ENCODE measurements at regions not wholly inside any gene's neighbourhood (a gene's known extent, or its start where the extent isn't known, plus 50 kb on each side); places are given as distances from the start of the nearest gene placed in this dataset.

DNA sequence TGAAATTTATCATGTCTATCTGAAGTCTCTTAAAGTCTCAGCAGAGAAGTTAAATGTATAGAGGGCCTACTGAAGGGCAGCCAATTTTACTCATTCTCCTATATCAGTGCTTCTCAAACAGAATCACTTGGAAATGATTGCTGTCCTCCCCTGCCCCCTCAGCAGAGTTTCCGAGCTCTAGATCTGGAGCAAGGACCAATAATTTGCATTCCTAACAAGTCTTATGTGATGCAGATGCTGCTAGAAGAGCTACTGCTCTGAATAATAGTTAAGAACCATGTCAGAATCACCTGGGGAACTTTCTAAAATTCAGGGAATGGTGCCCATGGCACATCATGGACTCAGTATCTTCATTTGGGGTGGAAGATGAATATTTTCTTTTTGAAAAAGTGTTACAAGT lies 105.6 kb upstream of the EPHA4 start:
- no peaks in the 10 kb centered on the region for H3K36me3 Mint-ChIP-seq (ENCODE audit: low read depth)
- no peak for DNase-seq (ENCODE audit: low spot score)
- no peaks in the 10 kb centered on the region for H3K9me3 Mint-ChIP-seq (ENCODE audit: low read depth)
- H3K27ac Mint-ChIP-seq (ENCODE audit: unreplicated experiment), result no peak overlapping the region
- peaks cover 4% of the 10 kb centered on the region for H3K27me3 Mint-ChIP-seq (ENCODE audit: low read depth)
- no peaks in the 10 kb centered on the region for H3K4me1 Mint-ChIP-seq (ENCODE audit: low read depth)
- TF ChIP-seq, protein P1, sequence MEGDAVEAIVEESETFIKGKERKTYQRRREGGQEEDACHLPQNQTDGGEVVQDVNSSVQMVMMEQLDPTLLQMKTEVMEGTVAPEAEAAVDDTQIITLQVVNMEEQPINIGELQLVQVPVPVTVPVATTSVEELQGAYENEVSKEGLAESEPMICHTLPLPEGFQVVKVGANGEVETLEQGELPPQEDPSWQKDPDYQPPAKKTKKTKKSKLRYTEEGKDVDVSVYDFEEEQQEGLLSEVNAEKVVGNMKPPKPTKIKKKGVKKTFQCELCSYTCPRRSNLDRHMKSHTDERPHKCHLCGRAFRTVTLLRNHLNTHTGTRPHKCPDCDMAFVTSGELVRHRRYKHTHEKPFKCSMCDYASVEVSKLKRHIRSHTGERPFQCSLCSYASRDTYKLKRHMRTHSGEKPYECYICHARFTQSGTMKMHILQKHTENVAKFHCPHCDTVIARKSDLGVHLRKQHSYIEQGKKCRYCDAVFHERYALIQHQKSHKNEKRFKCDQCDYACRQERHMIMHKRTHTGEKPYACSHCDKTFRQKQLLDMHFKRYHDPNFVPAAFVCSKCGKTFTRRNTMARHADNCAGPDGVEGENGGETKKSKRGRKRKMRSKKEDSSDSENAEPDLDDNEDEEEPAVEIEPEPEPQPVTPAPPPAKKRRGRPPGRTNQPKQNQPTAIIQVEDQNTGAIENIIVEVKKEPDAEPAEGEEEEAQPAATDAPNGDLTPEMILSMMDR (IDR thresholded peaks at IDR 0.05), result no peak
- H3K4me3 Mint-ChIP-seq (ENCODE audit: unreplicated experiment), result no peak overlapping the region

DNA sequence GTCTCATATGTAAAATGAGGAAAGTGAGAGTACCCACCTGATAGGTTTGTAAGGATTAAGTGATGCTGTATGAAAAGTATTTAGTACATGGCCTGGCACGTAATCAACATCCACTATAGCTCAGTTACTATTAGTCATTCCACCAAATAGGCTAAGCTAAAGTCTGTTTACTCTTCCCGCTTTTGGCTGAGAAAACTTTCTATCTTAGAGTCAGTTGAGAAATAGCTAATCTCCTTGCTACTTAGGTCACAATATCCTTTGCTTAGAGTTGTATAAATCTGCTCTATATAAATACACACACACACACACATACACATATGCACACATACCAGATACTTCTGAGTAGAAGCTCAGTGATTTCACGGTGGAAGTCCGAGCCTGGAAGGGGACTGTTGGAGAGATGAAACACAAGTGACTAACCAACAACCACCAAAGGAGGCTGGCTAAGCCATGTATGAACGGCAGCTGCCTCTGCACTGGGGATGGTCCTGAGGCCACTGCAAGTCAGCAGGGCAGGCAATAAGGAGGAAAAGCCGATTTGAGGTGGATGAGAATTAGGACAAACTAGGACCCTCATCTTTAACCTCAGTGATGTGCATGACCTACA lies 104.6 kb upstream of the EPHA4 start:
- Mint-ChIP-seq H3K36me3 (ENCODE audit: low read depth) (no peaks in the 10 kb centered on the region), H3K27me3 (ENCODE audit: low read depth) (peaks cover 4% of the 10 kb centered on the region), H3K4me1 (ENCODE audit: low read depth) (no peaks in the 10 kb centered on the region), H3K9me3 (ENCODE audit: low read depth) (no peaks in the 10 kb centered on the region), H3K4me3 (ENCODE audit: unreplicated experiment) (no peak overlapping the region), H3K27ac (ENCODE audit: unreplicated experiment) (no peak overlapping the region)
- no peak for DNase-seq (ENCODE audit: low spot score)
- TF ChIP-seq, protein P1 (IDR thresholded peaks at IDR 0.05), result no peak

DNA sequence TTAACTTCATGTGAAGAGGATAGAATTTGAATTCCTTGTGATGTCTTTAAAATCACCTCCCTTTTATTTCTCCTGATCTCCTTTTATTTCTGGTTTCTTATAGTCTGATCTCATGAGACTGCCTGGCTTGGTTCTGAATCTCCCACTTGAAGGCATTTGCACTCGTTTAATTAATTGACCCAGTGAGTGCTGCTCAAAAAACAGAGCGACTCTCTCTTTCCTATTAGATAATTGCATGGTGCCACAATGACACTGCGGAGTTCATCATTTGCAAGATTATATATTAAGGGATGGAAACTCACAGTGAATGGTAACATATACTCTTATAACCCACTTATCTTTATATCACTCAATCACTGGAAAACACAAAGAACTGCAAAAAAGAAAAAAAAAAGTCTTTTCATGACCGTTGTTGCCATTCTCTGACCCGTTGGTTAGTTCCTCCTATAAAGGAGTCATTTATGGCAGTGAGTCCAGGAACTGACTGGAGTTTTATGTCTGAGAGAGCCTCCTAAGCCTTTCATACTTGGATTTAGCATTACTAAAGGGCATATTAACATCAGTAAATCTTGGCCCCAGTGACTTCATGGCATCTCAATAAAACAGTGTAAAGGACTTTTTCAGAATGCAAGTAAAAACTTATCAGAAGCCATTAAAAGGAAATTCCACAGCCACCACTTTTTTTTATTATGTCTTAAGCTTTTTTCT lies 103.3 kb upstream of the EPHA4 start:
- Mint-ChIP-seq H3K9me3 (ENCODE audit: low read depth) (no peaks in the 10 kb centered on the region), H3K4me3 (ENCODE audit: unreplicated experiment) (no peak overlapping the region), H3K4me1 (ENCODE audit: low read depth) (peaks cover 7% of the 10 kb centered on the region), H3K36me3 (ENCODE audit: low read depth) (no peaks in the 10 kb centered on the region), H3K27me3 (ENCODE audit: low read depth) (peaks cover 4% of the 10 kb centered on the region), H3K27ac (ENCODE audit: unreplicated experiment) (no peak overlapping the region)
- DNase-seq (ENCODE audit: low spot score), result no peak
- TF ChIP-seq, protein P1 (IDR thresholded peaks at IDR 0.05), result no peak

DNA sequence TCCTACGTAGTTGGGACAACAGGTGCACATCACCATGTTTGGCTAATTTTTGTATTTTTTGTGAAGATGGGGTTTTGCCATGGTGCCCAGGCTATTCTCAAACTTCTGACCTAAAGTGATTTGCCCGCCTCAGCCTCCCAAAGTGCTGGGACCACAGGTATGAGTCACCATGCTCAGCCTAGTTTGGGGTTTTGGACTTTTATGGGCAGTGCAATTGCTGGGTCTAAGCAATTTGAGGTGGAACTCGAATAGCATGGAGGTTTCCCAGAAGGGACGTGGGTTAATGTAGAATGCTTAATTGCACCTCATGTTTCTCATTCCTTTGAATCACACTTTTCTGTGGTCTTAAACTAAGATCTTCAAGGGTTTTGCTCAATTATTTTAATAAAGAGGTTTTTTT lies 102.3 kb upstream of the EPHA4 start:
- Mint-ChIP-seq H3K36me3 (ENCODE audit: low read depth) (no peaks in the 10 kb centered on the region), H3K4me1 (ENCODE audit: low read depth) (peaks cover 7% of the 10 kb centered on the region), H3K9me3 (ENCODE audit: low read depth) (no peaks in the 10 kb centered on the region), H3K27me3 (ENCODE audit: low read depth) (peaks cover 4% of the 10 kb centered on the region), H3K4me3 (ENCODE audit: unreplicated experiment) (no peak overlapping the region), H3K27ac (ENCODE audit: unreplicated experiment) (no peak overlapping the region)
- DNase-seq (ENCODE audit: low spot score), result no peak
- TF ChIP-seq, protein P1 (IDR thresholded peaks at IDR 0.05), result no peak

DNA sequence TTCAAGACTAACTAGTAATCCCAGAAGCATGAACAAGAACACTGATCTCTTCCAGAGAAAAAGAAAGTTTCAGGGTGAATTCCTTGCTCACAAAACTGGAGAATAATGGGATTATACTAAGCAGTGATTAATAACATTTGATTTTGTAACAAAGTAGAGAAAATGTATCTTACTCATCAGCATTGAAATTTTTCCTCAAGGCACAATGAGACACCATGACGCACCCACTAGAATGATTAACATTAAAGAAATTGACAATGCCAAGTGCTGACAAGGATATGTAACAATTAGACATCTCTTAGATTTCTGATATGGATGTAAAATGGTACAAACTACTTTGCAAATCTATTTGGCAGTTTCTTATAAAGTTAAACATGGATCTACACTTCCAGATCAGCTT lies 101.1 kb upstream of the EPHA4 start:
- DNase-seq (ENCODE audit: low spot score), result no peak
- TF ChIP-seq, protein P1 (IDR thresholded peaks at IDR 0.05), result no peak
- H3K27ac Mint-ChIP-seq (ENCODE audit: unreplicated experiment), result no peak overlapping the region
- no peak overlapping the region for H3K4me3 Mint-ChIP-seq (ENCODE audit: unreplicated experiment)
- H3K27me3 Mint-ChIP-seq (ENCODE audit: low read depth), result peaks cover 4% of the 10 kb centered on the region
- H3K4me1 Mint-ChIP-seq (ENCODE audit: low read depth), result peaks cover 7% of the 10 kb centered on the region
- H3K9me3 Mint-ChIP-seq (ENCODE audit: low read depth), result no peaks in the 10 kb centered on the region
- H3K36me3 Mint-ChIP-seq (ENCODE audit: low read depth), result no peaks in the 10 kb centered on the region

All from chondrocyte (in vitro differentiated cells).